Fibroblast of villous mesenchyme (primary cell): ENCODE measurements at regions not wholly inside any gene's neighbourhood (a gene's known extent, or its start where the extent isn't known, plus 50 kb on each side); places are given as distances from the start of the nearest gene placed in this dataset.
A peak's percentile ranks its signal among the peaks of the same experiment; 100 is the strongest.

Experiments
- DNase-seq: peaks from one replicate; pipeline ENCODE4 v3.0.0-alpha.2; 2010; ENCODE audit warnings: low read depth
- H3K4me3 ChIP-seq: 2 replicates; pipeline ENCODE4 v1.5.1; 2011; ENCODE audit warnings: low read depth, mild to moderate bottlenecking, low read length
- TF ChIP-seq, protein P1 (sequence below): IDR thresholded peaks from 2 replicates; pipeline ENCODE4 v1.5.1; 2012; ENCODE audit warnings: low read depth, mild to moderate bottlenecking, low read length; ENCODE audit not compliant: insufficient read depth

- no peak for DNase-seq
- TF ChIP-seq, protein P1, sequence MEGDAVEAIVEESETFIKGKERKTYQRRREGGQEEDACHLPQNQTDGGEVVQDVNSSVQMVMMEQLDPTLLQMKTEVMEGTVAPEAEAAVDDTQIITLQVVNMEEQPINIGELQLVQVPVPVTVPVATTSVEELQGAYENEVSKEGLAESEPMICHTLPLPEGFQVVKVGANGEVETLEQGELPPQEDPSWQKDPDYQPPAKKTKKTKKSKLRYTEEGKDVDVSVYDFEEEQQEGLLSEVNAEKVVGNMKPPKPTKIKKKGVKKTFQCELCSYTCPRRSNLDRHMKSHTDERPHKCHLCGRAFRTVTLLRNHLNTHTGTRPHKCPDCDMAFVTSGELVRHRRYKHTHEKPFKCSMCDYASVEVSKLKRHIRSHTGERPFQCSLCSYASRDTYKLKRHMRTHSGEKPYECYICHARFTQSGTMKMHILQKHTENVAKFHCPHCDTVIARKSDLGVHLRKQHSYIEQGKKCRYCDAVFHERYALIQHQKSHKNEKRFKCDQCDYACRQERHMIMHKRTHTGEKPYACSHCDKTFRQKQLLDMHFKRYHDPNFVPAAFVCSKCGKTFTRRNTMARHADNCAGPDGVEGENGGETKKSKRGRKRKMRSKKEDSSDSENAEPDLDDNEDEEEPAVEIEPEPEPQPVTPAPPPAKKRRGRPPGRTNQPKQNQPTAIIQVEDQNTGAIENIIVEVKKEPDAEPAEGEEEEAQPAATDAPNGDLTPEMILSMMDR: no peak
- no peak overlapping the region for H3K4me3 ChIP-seq
These were observed 381.0 kb upstream of the TNRC6C start for GRCh38 chr17:77577491-77577890.

- no peak overlapping the region for H3K4me3 ChIP-seq
- no peak for DNase-seq
- TF ChIP-seq, protein P1: no peak
These were observed 379.4 kb upstream of the TNRC6C start for GRCh38 chr17:77579131-77579530.

DNA sequence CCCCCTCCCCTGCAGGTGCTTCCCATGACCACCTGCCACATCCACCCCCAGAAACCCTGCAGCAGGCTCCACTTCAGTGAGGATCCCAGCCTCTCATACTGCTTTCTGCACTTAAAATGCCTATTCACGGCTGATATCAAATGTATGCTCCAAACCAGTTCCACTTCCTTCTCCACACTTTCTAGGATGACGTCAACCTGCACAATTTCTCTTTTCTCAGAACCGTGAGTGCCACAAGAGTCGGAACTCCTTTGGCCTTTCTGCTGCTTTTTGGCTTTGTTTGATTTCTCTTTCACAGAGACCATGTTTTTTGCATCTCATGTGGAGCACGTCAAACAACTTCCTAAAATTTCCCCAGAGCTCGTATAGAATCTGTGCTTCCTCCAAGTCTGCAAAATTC, 378.8 kb upstream of the TNRC6C start:
- no peak overlapping the region for H3K4me3 ChIP-seq
- TF ChIP-seq, protein P1: no peak
- no peak for DNase-seq

DNA sequence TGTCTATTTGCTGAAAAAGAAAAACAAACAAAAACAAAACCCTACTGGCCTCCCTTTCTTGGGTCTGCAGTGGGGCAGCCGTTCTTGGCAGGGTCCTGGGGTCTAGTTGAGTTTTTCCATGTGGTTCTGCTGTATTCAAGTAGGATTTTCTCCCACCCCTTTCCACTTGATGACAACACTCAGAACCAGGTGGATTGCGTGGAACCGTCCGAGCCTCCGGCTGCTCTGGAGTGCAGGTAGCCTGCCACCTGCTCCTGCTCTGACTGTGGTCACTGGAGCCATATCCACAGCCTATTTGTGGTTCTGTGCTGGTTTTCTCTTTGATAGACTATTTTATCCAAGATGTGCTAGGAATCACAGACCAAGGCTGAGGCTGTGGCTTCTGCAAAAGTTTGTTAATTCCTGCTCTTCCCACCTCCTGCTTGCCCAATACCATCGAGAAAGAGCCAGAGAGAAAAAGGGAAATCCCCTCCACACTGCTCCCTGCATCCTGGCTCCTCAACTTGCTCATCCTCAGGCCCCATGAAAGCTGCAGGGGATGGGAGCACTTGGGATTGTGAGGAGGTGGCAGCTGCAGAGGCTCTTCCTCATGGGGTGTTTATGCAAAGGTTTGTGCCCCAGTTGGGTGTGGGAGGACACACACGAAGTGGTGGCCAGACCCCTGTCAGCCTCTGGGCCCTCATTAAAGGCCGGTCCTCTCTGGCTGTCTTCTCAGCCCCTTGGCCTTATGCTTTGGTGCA, 377.8 kb upstream of the TNRC6C start:
- no peak for DNase-seq
- H3K4me3 ChIP-seq: no peak overlapping the region
- TF ChIP-seq, protein P1: no peak

DNA sequence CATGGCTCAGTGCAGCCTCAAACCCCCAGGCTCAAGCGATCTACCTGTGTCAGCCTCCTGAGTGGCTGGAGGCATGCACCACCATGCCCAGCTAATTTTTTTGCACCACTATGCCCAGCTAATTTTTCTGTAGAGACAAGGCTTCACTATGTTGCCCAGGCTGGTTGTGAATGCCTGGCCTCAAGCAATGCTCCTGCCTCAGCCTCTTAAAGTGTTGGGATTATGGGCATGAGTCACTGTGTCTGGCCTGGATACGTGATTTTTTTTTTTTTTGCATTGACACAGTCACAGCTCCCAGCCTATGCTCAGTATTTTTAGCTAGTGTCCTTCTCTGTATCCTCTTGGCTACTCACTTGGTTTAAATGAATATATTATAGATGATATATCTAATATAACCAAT, 377.0 kb upstream of the TNRC6C start:
- TF ChIP-seq, protein P1: no peak
- DNase-seq: peak; percentile 22
- H3K4me3 ChIP-seq: no peak overlapping the region

- TF ChIP-seq, protein P1: no peak
- DNase-seq: no peak
- H3K4me3 ChIP-seq: no peak overlapping the region
These were observed 373.2 kb upstream of the TNRC6C start for GRCh38 chr17:77585142-77585860.
